H1 (cell line): ENCODE measurements at regions not wholly inside any gene's neighbourhood (a gene's known extent, or its start where the extent isn't known, plus 50 kb on each side); places are given as distances from the start of the nearest gene placed in this dataset.

Experiments used
- CBX5 ChIP-seq: fragments of 300-800, 300-1000 bp; sonication (generic); IDR thresholded peaks from 2 replicates; pipeline ENCODE4 v1.7.1; 2016; ENCODE audit warnings: antibody characterized with exemption, low read length, low read depth
- EP300 ChIP-seq, 2 experiments: IDR thresholded peaks; 1 replicate in 1 of 2; 2 replicates in 1 of 2; pipeline ENCODE4 v1.6.1; 2011 to 2012; ENCODE audit warnings: low read depth in 2 of 2, low read length in 2 of 2, mild to moderate bottlenecking in 2 of 2, borderline replicate concordance in 1 of 2, inconsistent platforms in 1 of 2, moderate library complexity in 1 of 2
- HDAC6 ChIP-seq: IDR thresholded peaks from one replicate; pipeline ENCODE4 v1.7.1; 2012; ENCODE audit warnings: low read depth, mild to moderate bottlenecking, inconsistent platforms, low read length, moderate library complexity
- POLR2A ChIP-seq, 2 experiments: IDR thresholded peaks; 1 replicate in 1 of 2; 2 replicates in 1 of 2; pipeline ENCODE4 v1.6.1; 2011; ENCODE audit warnings: low read depth in 2 of 2, low read length in 2 of 2, mild to moderate bottlenecking in 2 of 2; ENCODE audit errors: control extremely low read depth in 1 of 2
- SUZ12 ChIP-seq: fragments of 200-600 bp; sonication (generic); IDR thresholded peaks from 2 replicates; pipeline ENCODE4 v1.6.1; 2012; ENCODE audit warnings: mild to moderate bottlenecking, inconsistent platforms, low read length, moderate library complexity, mixed read lengths
- TAF7 ChIP-seq: optimal IDR thresholded peaks from 2 replicates; pipeline ENCODE3; 2011; ENCODE audit warnings: low read depth, mild to moderate bottlenecking, inconsistent platforms, low read length, moderate library complexity, borderline replicate concordance

- TF ChIP-seq CBX5 (no peak), EP300 (IDR thresholded peaks at IDR 0.05; ENCODE audit: borderline replicate concordance in 1 of 2, low read depth in 2 of 2, low read length in 2 of 2) (no peak), HDAC6 (no peak), TAF7 (no peak), SUZ12 (no peak), POLR2A (IDR thresholded peaks at IDR 0.05; ENCODE audit: control extremely low read depth in 1 of 2, low read depth in 2 of 2, low read length in 2 of 2) (no peak)
Observed at GRCh38 chr9:11946531-11946930, 746.7 kb upstream of the TYRP1 start (continued).
